ENCODE measurements at regions not wholly inside any gene's neighbourhood (a gene's known extent, or its start where the extent isn't known, plus 50 kb on each side); places are given as distances from the start of the nearest gene placed in this dataset.

GRCh38 chrX:97850911-97851310 is 967.2 kb downstream of the RPA4 start:
- no peaks in the 10 kb centered on the region for H3K27me3 ChIP-seq (replicated peaks; ENCODE audit: insufficient read depth, low read depth, low read length, poor library complexity)

GRCh38 chrX:97854086-97854485 is 970.4 kb downstream of the RPA4 start:
- H3K36me3 ChIP-seq (ENCODE audit: insufficient read depth, low read length, poor library complexity, severe bottlenecking) = no peaks in the 10 kb centered on the region
- H3K27me3 ChIP-seq (replicated peaks; ENCODE audit: insufficient read depth, low read depth, low read length, poor library complexity) = no peaks in the 10 kb centered on the region
- intact Hi-C loops (cut with micrococcal nuclease; ENCODE audit: unreplicated experiment) = no loop called here
- no peak overlapping the region for H3K27ac ChIP-seq (ENCODE audit: low read depth, low read length, poor library complexity, severe bottlenecking)
- ChIA-PET CTCF (no interaction called here), POLR2A (ENCODE audit: low non-redundant PET) (no interaction called here)
- H3K4me1 ChIP-seq (ENCODE audit: insufficient read depth, low read length, poor library complexity, severe bottlenecking) = no peaks in the 10 kb centered on the region
- no peak for TF ChIP-seq EZH2 (IDR thresholded peaks at IDR 0.05; ENCODE audit: borderline replicate concordance, low read depth, low read length, poor library complexity, severe bottlenecking)
- TF ChIP-seq, protein P1, sequence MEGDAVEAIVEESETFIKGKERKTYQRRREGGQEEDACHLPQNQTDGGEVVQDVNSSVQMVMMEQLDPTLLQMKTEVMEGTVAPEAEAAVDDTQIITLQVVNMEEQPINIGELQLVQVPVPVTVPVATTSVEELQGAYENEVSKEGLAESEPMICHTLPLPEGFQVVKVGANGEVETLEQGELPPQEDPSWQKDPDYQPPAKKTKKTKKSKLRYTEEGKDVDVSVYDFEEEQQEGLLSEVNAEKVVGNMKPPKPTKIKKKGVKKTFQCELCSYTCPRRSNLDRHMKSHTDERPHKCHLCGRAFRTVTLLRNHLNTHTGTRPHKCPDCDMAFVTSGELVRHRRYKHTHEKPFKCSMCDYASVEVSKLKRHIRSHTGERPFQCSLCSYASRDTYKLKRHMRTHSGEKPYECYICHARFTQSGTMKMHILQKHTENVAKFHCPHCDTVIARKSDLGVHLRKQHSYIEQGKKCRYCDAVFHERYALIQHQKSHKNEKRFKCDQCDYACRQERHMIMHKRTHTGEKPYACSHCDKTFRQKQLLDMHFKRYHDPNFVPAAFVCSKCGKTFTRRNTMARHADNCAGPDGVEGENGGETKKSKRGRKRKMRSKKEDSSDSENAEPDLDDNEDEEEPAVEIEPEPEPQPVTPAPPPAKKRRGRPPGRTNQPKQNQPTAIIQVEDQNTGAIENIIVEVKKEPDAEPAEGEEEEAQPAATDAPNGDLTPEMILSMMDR (conservative IDR thresholded peaks at IDR 0.05; ENCODE audit: low read depth, low read length) = no peak
- no peaks in the 10 kb centered on the region for H3K9me3 ChIP-seq (ENCODE audit: low read depth, low read length, poor library complexity, severe bottlenecking)
- DNase-seq (ENCODE audit: low spot score) = no peak
- H3K4me3 ChIP-seq (ENCODE audit: low read depth, low read length, poor library complexity, severe bottlenecking) = no peak overlapping the region
- no TSS peak for BruUV-seq (replicated peaks)

More at GRCh38 chrX:97850911-97851310, 967.2 kb downstream of the RPA4 start:
- BruUV-seq (replicated peaks) = no TSS peak
- no peaks in the 10 kb centered on the region for H3K36me3 ChIP-seq (ENCODE audit: insufficient read depth, low read length, poor library complexity, severe bottlenecking)
- H3K4me1 ChIP-seq (ENCODE audit: insufficient read depth, low read length, poor library complexity, severe bottlenecking) = no peaks in the 10 kb centered on the region
- H3K4me3 ChIP-seq (ENCODE audit: low read depth, low read length, poor library complexity, severe bottlenecking) = no peak overlapping the region
- no peak for DNase-seq (ENCODE audit: low spot score)
- ChIA-PET CTCF (no interaction called here), POLR2A (ENCODE audit: low non-redundant PET) (no interaction called here)
- no peak overlapping the region for H3K27ac ChIP-seq (ENCODE audit: low read depth, low read length, poor library complexity, severe bottlenecking)
- H3K9me3 ChIP-seq (ENCODE audit: low read depth, low read length, poor library complexity, severe bottlenecking) = no peaks in the 10 kb centered on the region
- intact Hi-C loops (cut with micrococcal nuclease; ENCODE audit: unreplicated experiment) = no loop called here
- TF ChIP-seq, protein P1 (conservative IDR thresholded peaks at IDR 0.05; ENCODE audit: low read depth, low read length) = no peak
- TF ChIP-seq EZH2 (IDR thresholded peaks at IDR 0.05; ENCODE audit: borderline replicate concordance, low read depth, low read length, poor library complexity, severe bottlenecking) = no peak

DNA sequence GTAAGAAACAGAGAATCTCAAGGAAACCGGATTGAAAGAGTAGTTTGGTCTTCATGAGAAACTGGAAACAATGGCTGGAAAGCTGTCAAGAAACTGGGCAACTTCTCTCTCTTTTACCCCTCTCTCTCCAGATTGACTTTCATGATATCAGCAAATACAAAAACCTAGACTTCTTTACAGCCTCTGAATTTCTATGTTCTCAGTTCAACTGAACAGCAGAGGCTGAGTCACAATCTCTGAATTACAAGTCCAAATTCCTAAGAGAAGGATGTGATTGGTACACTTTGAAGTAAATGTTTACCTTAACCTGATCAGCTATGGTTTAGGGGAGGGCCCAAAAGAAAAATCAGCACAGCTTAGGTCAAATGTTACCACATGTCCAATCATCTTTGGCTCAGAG is 974.9 kb downstream of the RPA4 start:
- Histone ChIP-seq H3K9me3 (ENCODE audit: low read depth, low read length, poor library complexity, severe bottlenecking) (no peaks in the 10 kb centered on the region), H3K4me1 (ENCODE audit: insufficient read depth, low read length, poor library complexity, severe bottlenecking) (no peaks in the 10 kb centered on the region), H3K4me3 (ENCODE audit: low read depth, low read length, poor library complexity, severe bottlenecking) (no peak overlapping the region), H3K27me3 (replicated peaks; ENCODE audit: insufficient read depth, low read depth, low read length, poor library complexity) (no peaks in the 10 kb centered on the region), H3K27ac (ENCODE audit: low read depth, low read length, poor library complexity, severe bottlenecking) (no peak overlapping the region), H3K36me3 (ENCODE audit: insufficient read depth, low read length, poor library complexity, severe bottlenecking) (no peaks in the 10 kb centered on the region)
- ChIA-PET POLR2A (ENCODE audit: low non-redundant PET) (no interaction called here), CTCF (no interaction called here)
- intact Hi-C loops (cut with micrococcal nuclease; ENCODE audit: unreplicated experiment) = no loop called here
- no TSS peak for BruUV-seq (replicated peaks)
- no peak for DNase-seq (ENCODE audit: low spot score)
- no peak for TF ChIP-seq EZH2 (IDR thresholded peaks at IDR 0.05; ENCODE audit: borderline replicate concordance, low read depth, low read length, poor library complexity, severe bottlenecking)
- TF ChIP-seq, protein P1 (conservative IDR thresholded peaks at IDR 0.05; ENCODE audit: low read depth, low read length) = no peak
